ENCODE measurements at regions not wholly inside any gene's neighbourhood (a gene's known extent, or its start where the extent isn't known, plus 50 kb on each side); places are given as distances from the start of the nearest gene placed in this dataset.

DNA sequence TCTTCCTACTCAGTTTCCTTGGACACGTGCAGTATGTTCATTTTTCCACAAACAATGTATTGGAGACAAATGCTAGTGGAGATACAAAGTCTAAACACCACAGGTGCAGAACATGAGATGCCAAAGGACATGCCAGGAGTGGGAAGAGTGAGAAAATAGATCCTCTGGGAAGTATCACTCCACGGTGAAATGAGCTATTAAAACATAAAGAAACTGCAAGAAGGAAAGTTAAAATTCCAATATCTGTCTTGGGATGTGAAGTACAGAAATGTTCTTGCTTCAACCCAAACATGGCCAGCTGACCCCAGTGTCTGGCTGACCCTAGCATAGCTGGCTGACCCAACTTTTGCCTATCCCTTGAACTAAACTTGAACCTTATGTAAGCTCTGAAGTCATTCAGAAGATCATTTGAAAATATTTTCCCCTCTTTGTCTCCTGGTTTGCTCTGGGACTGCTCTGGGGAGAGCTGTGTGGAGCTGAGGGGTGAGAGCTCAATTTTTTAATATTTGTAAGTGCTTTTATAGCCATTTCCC, 59.5 kb downstream of the FZD1 start:
- no peak for DNase-seq (ENCODE audit: low spot score)

DNA sequence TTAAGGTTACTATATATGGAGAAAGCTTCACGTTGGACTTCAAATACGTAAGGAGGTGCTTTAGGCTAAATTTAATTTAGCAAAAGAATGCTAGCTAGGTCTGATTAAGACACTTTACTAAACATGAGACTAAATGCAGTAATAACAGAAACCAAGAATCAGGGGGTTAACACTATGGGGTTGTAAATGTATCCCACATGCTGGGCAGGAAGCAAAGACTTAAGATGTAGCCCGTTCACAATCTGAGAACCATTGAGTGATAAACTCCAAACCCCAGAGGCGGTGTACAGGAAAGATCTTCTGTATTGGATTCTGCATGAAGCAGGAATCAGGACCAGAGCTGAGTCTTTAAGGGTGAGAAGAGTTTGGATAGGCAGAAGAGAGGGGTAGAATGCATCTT, 60.4 kb downstream of the FZD1 start:
- DNase-seq (ENCODE audit: low spot score), result no peak

DNA sequence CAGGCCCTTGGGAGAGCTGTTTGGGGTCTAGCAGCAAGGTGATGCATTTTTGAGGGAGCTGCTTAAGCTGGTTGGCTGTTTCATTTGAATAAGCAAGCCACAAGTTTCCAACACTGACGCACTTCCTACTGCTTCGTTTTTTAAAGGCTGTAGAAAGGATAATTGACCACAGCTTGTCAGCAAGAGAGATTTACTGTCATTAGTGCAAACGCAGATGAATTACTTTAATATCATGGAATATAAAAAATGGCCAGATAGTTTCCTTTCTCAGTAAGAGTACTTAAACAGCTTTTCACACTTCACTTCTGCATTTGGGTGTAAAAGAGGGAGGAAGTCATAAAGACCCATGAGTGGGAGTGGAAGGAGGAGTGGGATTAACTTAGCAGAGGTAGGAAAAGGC, 61.5 kb downstream of the FZD1 start:
- no peak for DNase-seq (ENCODE audit: low spot score)

DNA sequence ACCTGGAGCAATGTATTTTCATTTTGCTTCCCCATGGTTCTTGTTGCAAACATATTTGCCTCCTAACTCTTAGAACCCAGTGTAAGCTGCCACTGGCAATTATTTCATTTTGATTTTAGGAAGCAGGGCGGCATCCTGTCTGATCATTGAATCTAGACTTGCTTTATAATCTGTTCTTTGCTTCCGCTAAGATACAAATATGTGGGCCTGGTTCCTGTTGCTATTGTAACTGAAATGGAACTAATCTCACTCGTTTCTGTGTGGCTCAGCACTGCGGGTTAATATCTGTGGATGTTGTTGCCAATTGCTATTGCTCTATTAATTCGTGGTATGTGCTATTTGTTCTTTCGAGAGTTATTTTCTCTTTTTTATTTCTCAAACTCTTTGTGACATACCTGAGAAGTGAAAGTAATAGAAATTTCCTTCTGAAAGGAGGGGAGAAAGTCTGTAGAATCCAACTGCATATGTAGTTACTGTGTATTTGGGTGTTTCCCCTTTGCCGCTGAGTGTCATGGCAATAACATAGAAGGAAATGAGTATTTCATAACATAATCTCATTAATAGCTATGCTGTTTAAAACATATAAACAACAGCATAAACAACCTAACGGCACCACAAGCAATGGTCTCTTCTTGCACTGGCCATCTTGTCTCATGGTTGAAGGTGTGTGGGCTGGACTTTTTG, 62.4 kb downstream of the FZD1 start:
- no peak for DNase-seq (ENCODE audit: low spot score)

DNA sequence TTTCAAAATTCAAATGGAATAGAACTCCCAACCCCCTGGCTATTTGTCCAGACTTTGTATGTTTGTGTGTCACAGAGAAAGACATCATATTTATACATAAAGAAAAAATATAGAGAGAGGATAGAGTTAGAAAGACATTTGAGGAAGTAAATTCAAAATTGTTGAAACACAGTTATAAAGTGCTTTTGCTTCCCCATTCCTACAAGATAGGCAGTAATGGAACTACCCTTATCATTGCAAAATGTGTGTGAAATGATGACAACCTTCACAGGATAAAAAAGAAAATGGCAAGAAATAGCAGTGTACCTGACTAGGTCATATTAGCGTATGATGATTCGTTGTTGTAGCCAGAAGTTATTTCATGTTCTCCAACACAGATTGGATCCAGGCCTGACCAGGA, 63.1 kb downstream of the FZD1 start:
- no peak for DNase-seq (ENCODE audit: low spot score)

DNA sequence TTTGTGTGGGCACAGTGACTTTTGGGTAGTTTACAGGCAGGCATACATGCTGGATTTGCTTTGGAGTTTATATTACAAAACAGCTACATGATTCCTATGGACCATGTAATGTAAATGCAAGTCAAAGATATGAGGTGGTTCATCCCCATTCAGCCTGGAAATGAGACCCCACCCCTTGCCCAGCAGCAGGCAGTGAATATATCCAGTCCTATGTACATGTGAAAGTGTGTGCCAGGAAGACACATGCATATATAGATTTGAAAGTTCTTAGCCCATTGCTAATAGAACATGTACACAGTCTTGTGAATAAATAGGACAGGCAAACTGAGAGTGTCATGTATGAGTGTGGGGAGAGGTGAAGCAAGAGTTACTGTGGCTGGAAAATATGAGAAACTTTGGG, 65.3 kb downstream of the FZD1 start:
- no peak for DNase-seq (ENCODE audit: low spot score)

DNA sequence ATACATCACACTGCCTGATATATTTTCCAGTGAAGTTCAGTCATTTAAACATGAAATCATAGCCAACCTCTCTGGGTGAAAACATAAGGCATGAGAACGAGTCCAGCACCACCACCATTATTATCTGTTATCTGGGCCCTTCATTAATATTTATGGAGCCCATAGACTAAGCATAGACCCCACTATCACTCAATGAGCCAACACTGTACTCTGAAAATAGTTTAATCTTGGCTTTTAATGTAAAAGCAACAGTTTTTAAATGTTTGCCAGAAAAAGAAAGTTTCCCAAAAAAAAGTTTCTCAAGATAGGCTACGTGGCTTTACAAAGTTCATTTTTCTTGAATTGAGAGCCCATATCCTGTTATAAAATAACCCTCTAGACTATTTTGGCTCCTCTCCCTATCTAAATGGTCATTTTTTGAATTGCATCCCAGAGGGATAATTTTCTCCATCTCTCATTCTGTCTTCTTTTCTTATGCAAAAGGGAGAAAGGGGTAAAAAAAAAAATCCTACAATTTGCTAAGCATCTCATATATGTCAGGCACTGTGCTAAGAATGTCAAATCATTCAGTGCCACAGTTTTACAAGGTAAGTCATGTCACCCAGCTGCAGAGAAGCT, 66.1 kb downstream of the FZD1 start:
- DNase-seq (ENCODE audit: low spot score), result no peak

DNA sequence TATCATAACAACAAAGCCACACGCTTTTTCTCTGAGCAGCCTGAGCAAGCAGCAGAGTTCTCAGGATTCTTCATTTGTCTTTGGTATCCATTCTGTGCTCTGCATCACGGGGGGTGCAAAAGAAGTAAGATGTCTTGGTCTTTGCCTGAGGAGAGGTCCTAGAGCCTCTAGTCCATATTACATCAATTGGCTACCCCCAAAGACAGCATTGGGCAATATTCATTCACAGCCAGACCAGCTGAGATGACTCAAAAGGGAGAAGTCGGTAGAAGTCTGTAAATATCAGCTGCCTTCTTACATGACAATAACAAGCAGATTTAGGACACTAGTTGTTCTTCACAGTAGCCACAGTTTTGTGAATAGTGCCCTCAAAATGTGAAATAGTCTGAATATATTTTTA, 66.6 kb downstream of the FZD1 start:
- no peak for DNase-seq (ENCODE audit: low spot score)

DNA sequence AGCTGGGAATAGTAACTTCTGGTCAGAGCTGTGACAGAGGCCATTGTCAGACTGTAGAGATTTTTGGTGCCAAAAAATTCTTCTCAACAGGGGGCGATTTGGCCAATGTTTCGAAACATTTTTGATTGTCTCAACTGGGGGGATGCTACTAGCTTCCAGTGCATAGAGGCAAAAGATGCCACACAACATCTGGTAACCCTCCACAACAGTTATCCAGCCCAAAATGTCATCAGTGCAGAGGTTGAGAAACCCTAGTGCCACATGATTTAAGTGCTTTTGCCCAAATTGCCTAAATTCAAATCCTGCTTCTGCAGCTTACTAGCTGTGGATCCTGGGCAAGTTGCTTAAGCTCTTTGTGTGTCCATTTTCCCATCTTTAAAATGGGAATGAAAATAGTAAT, 71.9 kb downstream of the FZD1 start:
- no peak for DNase-seq (ENCODE audit: low spot score)

DNA sequence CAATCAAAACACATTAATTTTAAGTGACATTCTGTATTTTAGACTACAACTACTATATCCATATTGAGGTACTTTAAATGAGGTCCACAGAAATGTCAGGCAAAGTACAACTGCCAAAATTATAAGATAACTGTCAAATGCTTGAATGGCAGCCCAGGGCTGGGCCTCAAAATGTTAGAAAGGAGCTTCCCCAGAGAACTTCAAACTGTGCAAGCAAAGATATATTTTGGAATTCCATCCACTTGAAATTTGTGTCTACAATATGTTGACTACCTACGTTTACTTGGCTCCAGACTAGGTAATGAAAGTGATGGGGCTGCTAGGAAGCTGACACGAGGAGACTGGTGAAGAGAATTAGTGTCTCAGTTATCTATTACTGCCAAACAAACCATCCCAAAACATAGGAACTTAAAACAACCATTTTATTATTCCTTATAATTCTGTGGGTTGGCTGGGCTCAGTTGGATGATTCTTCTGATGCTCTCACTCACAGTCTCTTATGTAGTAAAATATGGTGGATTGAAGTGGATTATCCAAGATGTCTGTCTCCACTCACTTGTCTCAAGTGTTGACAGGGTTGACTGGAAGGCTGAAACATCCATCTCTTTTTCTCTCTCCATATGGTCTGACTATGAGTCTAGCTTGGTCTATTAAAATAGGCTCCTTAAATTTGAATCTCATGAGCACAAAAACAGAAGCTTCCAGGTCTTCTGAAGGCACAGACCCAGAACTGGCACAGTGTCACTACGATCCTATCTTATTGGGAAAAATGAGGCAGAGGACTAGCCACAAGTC, 74.2 kb downstream of the FZD1 start:
- DNase-seq (ENCODE audit: low spot score), result no peak

DNA sequence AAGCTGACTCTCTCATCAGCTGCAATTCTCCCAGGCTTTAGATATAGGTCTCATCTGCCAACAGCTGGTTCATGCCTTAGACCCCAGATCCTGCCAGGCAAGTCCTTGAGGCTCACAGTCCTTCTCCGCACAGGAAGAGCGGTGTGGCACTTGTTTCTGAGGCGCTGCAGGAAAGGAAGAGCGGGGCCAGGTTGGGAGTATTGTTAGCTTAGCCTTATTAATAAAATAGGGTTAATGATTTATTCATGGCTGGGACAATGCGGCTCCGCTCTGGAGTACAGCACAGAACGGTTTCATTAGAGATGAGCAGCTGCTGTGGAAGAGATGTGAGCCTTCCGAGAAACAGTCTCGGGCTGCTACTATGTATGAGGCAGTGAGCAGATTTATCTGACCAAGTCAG, 78.1 kb downstream of the FZD1 start:
- no peak for DNase-seq (ENCODE audit: low spot score)

DNA sequence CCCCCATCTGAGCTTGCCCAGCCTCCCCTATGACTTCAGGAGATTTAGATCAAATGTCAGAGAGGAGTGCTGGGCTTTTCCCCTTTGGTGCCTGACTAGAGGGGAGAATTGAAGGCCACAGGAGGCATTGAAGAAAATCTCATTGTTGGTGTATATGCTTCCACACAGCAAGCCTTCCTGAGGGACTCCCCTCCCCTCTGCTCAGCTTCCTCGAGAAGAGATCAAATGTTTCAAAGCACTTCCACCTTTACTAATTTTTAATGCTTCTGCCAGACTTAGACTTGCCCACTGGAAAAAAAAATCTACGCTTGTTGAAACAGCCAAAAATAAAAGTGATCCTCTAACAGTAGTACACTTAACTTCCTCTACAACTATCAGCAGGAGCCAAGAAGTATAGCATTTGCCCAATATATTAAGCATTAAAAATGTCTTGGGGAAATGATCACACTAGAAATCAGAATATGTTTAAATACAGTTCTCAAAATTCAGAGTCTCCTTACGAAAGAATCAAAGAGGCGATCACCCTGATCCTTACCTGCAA, 79.3 kb downstream of the FZD1 start:
- DNase-seq (ENCODE audit: low spot score), result no peak

DNA sequence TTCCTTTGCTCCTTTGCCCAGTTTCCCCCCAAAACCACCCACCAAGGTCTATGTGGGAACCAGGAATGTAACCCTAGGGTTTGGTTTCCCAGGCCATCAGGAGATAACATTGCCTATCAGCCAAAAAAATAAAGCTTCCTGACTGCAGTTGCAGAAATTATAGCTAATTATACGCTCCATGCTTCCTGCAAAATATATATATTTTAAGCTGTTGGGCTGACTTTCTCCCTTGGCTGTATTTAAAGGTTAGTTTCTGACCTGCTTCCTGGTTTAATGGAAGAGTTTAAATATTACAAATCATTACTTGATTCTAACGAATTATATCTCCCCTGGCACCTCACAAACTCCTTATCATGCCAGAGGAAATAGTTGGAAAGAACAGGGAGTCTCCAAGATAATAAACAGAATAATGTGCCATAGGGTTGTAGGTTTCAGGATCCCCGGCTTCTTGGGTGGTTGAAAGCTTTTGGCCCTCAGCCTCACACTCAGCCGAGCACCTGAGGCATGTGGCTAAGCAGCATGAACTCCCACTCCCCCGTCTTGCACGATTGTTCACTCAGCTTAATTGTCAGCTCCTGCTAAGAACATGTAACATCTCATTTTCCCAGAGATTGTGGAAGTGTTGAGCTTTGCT, 79.9 kb downstream of the FZD1 start:
- no peak for DNase-seq (ENCODE audit: low spot score)

DNA sequence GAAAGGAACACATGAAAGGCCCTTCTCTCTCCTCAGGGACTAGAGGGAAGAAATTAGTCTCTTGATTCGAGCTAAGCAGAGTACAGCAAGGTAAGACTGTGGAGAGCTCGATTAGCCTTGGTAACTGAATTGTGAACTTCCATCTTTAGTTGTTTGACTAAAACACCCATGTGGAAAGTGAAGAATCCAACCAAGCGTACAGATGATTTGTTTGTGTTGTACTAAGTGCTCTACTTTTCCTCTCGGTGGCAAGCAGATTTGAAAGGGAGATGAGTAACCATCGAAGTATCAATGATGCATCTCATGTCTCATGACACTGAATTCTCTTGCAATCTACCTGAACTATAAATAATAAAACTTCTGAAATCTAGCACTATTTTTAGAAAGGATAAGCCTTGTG, 80.7 kb downstream of the FZD1 start:
- no peak for DNase-seq (ENCODE audit: low spot score)

DNA sequence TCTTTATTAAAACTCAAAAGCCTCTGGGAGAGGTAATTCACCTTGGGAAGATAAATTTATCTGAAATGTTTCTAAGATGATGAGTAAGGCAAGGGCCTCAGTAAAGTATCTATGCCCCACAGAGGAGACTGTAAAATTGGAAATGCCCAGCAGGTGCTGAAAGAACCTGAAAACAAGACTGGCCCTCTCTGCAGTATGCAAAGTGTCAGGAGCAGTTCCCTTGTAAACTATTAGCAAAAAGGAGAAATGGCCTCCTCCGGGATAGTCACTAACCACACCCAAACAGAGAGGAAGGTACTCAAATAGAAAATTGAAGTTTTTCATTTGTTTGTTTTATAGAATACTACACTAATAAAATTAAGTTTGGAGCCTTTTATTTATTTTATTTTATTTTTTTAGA, 81.2 kb downstream of the FZD1 start:
- DNase-seq (ENCODE audit: low spot score), result no peak

DNA sequence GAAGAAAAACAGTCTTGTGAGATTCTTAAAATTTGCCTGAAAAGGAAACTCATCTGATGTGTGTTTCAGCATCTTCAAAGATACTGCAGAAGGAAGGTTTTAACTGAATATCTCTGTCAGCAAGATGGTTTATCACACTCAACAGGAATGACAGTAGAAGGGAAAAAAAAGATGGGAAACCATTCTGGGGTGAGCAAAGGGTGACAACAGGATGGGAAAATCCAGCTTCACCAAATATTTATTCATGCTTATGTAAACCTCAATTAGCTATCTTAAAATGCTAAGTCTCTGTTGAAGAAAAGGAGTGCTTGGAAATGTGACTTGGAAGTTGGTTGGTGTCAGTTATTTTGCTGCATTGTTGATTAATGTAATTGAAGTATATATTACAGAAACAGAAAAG, 82.2 kb downstream of the FZD1 start:
- no peak for DNase-seq (ENCODE audit: low spot score)

DNA sequence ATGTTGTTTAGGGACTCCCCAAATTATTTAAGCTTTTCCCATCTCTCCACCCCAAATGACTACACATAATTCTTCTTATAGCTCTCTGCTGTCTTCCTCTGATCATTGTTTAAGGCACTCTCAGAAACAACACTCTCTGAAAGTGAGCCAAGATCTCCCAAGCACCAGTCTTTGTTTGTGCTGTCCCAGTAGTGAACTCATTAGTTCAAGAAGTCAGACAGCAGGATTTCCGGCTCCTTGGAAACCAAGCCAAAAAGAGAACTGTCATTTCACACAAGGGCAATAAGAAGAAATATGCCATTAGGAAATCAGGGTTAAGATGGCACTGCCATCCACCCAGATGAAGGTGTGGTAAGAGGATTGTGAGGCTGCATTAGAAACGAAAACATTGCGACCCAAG, 83.1 kb downstream of the FZD1 start:
- no peak for DNase-seq (ENCODE audit: low spot score)

DNA sequence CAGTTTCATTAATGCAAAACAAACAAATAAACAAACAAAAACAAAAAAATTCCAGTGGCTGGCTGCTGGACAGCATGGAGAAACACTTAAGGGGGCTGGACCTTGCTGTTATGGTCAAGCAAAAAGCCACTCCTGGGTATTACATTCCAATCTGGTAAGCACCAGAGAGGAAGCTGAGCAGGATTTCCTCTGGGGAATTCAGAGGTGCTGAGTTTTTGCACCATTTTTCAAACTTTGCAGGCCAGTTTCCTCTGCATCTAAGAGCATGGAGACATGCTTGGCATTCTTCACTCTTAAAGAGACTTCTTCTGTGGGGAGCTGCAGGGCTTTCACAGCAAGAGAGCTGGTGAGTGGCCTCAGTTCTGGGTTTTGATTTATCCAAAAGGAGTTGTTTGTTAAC, 84.5 kb downstream of the FZD1 start:
- DNase-seq (ENCODE audit: low spot score), result no peak

DNA sequence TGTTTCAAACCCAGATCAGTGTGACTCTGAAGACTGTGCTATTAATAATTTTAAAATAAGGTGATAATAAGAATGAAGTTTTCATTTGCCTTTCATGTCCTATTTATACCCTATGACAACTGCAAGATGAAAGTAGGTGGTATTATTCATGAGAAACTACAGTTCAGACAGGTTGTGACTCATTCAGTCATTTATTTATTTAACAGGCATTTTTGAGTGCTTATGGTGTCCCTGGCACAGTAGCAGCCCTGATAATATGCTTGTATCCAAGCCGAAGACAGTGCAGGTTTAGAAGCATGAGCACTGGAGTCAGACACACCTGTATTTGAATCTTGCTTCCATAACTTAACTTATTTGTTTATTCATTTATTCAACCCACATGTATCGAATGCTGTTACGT, 87.1 kb downstream of the FZD1 start:
- peak; percentile 65 for DNase-seq (ENCODE audit: low spot score)

DNA sequence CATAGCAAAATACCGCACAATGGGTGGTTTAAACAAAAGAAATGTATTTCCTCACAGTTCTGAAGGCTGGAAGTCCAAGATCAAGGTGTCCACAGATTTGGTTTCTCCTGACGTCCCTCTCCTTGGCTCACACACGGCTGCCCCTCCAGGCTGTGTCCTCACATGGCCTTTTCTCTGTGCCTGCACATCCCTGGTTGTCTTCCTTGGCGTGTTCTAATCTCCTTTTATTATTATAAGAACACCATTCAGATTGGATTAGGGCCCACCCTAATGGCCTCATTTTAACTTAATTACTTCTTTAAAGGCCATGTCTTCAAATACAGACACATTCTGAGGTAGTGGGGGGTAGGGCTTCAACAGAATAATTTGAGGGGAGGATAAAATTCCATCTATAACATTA, 87.9 kb downstream of the FZD1 start:
- no peak for DNase-seq (ENCODE audit: low spot score)

DNA sequence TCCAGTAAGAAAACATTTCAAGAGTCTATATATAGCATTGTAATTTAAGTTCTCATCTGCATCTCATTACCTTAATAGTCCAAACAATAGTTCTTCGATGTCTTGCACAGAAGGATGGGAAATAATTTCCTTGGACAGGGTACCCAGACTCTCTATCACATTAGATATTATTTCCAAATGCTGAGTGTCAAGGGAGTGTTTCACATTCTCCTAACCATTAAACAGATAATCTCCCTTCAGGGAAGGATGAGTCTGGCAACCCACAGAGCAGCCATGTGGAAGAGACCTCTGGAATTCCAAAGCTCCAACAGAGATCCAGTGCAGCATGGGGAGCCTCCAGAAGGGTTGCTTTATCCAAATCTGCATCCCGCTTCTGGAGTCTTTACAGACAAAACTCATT, 89.6 kb downstream of the FZD1 start:
- no peak for DNase-seq (ENCODE audit: low spot score)

DNA sequence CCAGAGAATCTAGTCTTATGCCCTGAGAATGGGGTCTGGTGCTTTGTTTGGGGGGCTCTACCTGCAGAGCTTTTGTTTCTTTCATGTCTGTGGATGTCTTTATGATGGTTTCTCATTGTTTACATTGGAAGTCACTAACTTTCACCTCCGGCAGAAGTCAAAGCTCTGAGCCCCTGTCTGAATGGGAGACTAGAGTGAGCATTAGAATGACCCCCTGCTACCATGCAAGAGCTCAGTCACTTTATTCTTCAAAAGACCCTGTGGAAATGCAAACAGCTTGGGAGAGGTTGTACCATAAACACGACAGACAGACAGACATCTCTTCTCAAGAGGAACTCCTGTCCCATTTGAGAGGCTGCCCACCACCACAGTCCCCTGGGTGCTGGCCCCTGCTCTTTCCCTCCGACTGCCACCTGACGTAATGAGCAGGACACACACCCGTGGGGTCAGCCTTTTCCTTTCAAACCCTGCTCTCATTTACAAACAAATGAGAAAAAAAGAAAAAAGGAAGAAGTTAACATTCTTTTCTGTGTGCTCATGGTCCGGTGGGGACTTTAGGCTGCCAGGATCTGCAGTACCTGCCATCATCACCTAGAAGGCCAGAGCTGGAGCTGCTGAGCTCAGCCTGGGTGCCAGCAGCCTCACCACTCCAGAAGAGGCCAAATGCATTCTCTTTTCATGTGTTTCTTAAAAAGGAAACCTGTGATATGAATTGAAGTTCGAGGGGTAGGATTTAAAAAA, 91.6 kb downstream of the FZD1 start:
- DNase-seq (ENCODE audit: low spot score), result no peak

Data from SW480 (cell line).